Raji (cell line): ENCODE measurements at regions not wholly inside any gene's neighbourhood (a gene's known extent, or its start where the extent isn't known, plus 50 kb on each side); places are given as distances from the start of the nearest gene placed in this dataset.

ENCODE experiments used
- POLR2A ChIP-seq: IDR thresholded peaks from 2 replicates; pipeline ENCODE4 v1.6.1; 2011; ENCODE audit warnings: low read depth, low read length, control low read depth; ENCODE audit not compliant: insufficient read depth

DNA sequence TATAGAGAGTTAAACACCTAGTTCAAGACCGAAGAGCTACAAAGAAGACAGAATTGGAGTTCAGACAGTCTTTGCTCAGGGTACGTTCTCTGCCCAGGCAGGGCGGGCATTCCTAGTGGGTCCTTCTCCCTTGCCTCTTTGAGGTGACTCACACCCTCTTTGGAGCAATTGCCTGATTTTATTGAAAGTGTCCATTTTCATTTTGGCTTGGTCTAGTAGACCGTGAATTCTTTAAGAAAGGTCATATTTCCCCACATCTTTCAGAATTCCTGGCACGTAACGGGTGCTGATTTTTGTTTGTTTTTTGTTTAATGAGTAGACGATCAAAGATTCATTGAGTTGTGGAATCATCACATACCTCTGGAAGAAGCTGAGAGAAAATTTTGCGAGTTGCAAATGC is 871.5 kb downstream of the RNF144A start:
- TF ChIP-seq POLR2A: no peak

DNA sequence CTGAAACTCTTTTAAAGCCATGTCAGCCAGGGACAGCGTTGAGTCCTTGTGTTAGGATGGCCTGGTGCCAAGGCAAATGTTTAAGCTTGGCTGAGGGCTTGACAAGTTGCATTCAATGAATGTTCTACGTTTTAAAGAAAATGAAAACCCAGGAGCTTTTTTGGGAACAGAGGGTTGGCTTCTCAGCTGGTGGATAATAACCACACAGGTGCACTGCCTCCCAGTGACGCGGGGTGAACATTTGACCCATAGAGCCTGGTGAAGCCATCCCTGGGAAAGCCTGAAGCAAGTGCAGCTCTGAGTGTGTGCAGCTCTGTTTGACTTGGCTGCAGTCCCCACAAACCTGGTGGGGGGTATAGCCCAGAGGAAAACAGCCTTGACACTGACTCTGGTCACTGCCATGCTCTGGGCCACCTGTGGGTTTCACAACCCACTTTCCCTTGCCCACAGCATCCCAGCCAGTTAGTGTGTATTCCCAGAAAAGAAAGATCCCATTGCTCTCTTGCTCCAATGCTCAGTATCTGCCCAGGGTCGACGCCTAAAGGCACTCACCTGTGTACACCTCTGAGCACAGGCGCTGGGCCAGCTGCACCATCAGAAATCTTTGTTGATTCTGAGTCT is 874.9 kb downstream of the RNF144A start:
- TF ChIP-seq POLR2A: no peak

DNA sequence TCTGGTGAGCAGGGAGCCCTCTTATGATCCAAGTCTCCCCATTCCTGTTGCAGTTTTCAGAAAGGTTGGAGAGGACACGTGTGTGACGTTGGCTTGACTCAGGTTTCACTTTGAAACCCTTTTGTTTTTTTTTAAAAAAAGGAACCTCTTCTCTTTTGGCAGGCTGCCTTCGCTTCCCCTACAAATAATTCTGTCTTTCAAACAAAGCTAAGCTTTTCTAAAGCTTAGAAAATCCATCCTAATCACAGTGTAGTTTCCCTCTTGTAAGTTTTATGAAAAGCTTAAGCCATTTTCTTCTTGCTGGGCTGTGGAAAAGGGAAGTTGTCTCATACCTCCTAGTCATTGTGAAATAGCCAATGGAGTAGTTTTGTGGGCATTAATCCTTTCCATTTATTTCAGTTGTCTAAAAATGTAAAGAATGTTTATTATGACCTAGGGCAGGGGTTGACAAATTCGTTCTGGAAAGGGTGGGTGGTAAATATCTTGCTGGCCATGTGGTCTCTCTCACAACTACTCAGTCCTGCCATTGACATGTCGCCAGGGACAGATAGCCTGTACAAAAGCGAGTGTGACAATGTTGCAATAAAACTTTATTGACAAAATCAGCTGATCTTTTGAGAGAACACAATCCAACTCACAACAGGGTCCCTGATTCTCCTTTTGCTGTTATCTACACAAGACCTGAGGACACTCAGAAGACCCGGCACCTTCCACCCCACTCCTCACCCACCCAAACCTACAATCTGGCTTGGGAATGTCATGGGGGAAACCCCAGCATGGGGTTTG is 878.8 kb downstream of the RNF144A start:
- no peak for TF ChIP-seq POLR2A

GRCh38 chr2:7800031-7800430 is 881.8 kb upstream of the ID2 start:
- TF ChIP-seq POLR2A: no peak

GRCh38 chr2:7801212-7801611 is 880.6 kb upstream of the ID2 start:
- no peak for TF ChIP-seq POLR2A

DNA sequence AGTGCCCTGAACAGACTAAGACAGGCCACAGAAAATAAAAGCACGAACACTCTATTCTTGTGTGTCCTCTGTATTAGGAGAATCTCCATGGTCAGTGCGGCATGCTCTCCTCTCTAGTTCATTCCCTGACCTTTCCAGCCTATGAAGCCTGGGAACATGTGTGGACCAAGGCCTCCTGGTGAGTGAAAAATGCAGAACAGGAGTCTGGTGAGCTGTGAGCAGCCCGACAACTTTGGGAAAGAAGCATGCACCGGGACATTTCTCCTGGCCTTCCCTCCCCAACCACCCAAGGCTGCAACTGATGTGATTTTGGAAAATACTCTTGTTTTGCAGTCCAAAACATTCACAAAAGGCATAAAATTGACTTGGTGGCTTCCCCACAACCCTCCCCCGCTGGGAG is 878.3 kb upstream of the ID2 start:
- no peak for TF ChIP-seq POLR2A

GRCh38 chr2:7809640-7810039 is 872.2 kb upstream of the ID2 start:
- TF ChIP-seq POLR2A: no peak

GRCh38 chr2:7811073-7811472 is 870.8 kb upstream of the ID2 start:
- TF ChIP-seq POLR2A: no peak

- TF ChIP-seq POLR2A: no peak
Measured at GRCh38 chr2:7812231-7812995, 869.4 kb upstream of the ID2 start.

- no peak for TF ChIP-seq POLR2A
Measured at GRCh38 chr2:7813541-7814292, 868.1 kb upstream of the ID2 start.

- TF ChIP-seq POLR2A: no peak
Measured at GRCh38 chr2:7815726-7816125, 866.1 kb upstream of the ID2 start.

- no peak for TF ChIP-seq POLR2A
Measured at GRCh38 chr2:7816233-7816632, 865.6 kb upstream of the ID2 start.

DNA sequence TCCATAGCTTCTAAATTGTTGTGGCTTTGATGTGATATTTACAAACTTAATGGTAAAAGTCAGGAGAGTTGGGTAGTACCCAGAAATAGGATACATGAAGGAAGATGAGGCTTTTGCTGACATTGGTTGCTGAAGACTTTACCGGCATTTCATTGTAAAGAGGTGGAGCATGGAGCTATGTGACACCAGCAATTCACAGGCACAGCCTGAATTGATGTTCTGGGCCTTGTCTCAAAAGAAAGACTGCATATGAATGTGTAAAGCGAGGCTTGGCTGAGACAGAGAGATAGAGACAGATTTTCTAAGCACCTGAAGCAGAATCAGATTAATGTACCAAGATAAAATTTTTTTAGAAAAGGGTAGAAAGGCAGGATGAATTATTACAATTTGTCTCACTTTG is 864.9 kb upstream of the ID2 start:
- TF ChIP-seq POLR2A: no peak

DNA sequence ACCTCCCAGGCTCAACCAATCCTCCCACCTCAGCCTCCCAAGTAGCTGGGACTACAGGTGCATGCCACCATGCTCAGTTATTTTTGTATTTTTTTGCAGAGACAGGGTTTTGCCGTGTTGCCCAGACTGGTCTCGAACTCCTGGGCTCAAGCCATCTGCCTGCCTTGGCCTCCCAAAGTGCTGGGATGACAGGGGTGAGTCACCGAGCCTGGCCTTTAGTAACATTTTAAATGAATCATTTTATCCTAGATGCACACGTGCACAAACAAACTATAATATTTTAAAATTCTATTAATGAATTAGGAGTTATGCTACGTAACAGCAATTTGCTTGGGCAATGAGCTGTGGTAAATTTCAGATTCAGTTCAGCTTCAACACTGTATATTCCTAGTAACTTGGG is 862.5 kb upstream of the ID2 start:
- TF ChIP-seq POLR2A: no peak

DNA sequence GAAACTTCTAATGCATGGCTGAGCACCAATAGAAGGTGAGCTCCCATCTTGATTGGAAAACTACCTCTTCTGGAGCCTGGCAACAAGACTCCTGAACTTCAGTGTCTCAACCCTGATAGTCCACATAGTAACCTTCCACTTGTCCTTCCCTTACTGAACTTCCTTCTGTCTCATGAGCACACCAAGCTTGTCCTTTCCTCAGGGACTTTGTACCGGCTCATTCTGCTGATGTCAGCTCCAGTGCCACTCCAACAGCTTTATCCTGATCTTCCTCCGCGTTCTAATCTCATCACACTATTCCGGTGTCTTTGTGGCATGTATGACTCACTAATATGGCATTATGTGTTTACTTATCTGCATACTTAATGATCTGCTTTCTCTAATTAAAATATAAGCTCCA is 862.0 kb upstream of the ID2 start:
- no peak for TF ChIP-seq POLR2A
